LHCN-M2 (cell line): ENCODE measurements at regions not wholly inside any gene's neighbourhood (a gene's known extent, or its start where the extent isn't known, plus 50 kb on each side); places are given as distances from the start of the nearest gene placed in this dataset.
"Not testable (repeated sequence)": the region's sequence is repeated elsewhere in the genome, so short reads cannot be mapped to it uniquely, and the experiment has no call there.

Experiments used
- DNase-seq: peaks from one replicate; pipeline ENCODE4 v3.0.0-alpha.2; 2012; ENCODE audit warnings: low read depth

- no peak for DNase-seq
Measured at GRCh38 chr17:31623990-31624389, 232.5 kb downstream of the RAB11FIP4 start.

GRCh38 chr17:31622500-31622899, 231.0 kb downstream of the RAB11FIP4 start:
- no peak for DNase-seq

GRCh38 chr17:31621566-31621965, 230.1 kb downstream of the RAB11FIP4 start:
- no peak for DNase-seq

GRCh38 chr17:31611053-31611452, 219.6 kb downstream of the RAB11FIP4 start:
- DNase-seq: not testable (repeated sequence)

- no peak for DNase-seq
Measured at GRCh38 chr17:31609996-31610910, 218.8 kb downstream of the RAB11FIP4 start.

GRCh38 chr17:31609331-31609730, 217.9 kb downstream of the RAB11FIP4 start:
- DNase-seq: no peak

- DNase-seq: no peak
Measured at GRCh38 chr17:31608659-31609254, 217.3 kb downstream of the RAB11FIP4 start.

GRCh38 chr17:31605761-31606160, 214.3 kb downstream of the RAB11FIP4 start:
- DNase-seq: no peak

GRCh38 chr17:31604936-31605335, 213.5 kb downstream of the RAB11FIP4 start:
- DNase-seq: no peak

- not testable (repeated sequence) for DNase-seq
Measured at GRCh38 chr17:31600144-31600543, 208.7 kb downstream of the RAB11FIP4 start.

- DNase-seq: no peak
Measured at GRCh38 chr17:31598921-31599571, 207.6 kb downstream of the RAB11FIP4 start.

GRCh38 chr17:31598399-31598782, 206.9 kb downstream of the RAB11FIP4 start:
- DNase-seq: no peak

- no peak for DNase-seq
Measured at GRCh38 chr17:31597646-31598398, 206.3 kb downstream of the RAB11FIP4 start.

- DNase-seq: peak; percentile 99
Measured at GRCh38 chr17:31596382-31597323, 205.2 kb downstream of the RAB11FIP4 start.

- no peak for DNase-seq
Measured at GRCh38 chr17:31595666-31596381, 204.3 kb downstream of the RAB11FIP4 start.

GRCh38 chr17:31595076-31595475, 203.6 kb downstream of the RAB11FIP4 start:
- DNase-seq: peak; percentile 81

- DNase-seq: no peak
Measured at GRCh38 chr17:31594416-31594815, 202.9 kb downstream of the RAB11FIP4 start.

GRCh38 chr17:31593806-31594205, 202.3 kb downstream of the RAB11FIP4 start:
- peak; percentile 95 for DNase-seq

- DNase-seq: no peak
Measured at GRCh38 chr17:31591924-31592323, 200.4 kb downstream of the RAB11FIP4 start.

- DNase-seq: no peak
Measured at GRCh38 chr17:31588512-31588911, 197.0 kb downstream of the RAB11FIP4 start.
